ENCODE measurements at regions not wholly inside any gene's neighbourhood (a gene's known extent, or its start where the extent isn't known, plus 50 kb on each side); places are given as distances from the start of the nearest gene placed in this dataset.

DNA sequence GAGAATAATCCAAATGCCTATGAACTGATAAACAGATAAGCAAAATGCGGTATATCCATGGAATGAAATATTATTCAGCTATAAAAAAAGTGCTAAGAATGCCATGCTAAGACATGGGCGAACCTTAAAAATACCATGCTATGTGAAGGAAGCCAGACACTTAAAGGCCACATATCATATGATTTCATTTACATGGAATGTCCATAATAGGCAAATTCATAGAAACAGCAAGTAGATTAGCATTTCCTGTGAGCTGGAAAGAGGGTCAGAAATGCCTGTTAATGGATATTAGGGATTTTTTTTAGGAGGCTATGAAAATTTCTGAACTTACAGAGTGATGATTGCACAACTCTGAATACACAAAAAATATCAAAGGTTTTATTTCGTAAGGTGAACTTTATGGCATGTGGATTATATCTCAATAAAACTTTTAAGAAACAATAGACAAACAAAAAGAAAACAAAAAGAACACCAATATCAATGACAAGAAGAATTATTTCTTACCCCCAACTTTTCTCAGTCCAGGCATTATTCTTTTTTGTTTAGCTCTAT is 1207.7 kb downstream of the SUCLG1 start:
- no peak for TF ChIP-seq GATA2 (IDR thresholded peaks at IDR 0.05; ENCODE audit: low read depth, low read length)
- no peak for TF ChIP-seq GATA3 (IDR thresholded peaks at IDR 0.05; ENCODE audit: low read depth, low read length)

DNA sequence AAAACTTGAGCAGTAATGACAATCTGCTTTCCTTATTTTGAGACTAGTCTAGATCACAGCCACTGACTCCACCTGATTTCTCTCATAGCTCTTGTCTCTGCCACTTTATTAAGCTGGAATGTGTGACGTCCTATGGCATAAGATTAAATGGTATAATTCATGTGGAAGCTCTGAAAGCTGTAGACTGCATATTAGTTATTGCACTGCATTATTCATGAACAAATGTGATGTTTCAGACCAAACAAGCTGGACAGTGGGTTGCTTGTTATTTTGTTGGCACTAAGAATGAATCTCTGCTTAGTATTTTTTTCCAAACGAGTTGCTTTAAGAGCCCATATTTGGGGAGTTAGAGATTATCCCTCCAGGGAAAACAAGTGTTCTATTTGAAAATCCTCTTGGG is 1218.5 kb downstream of the SUCLG1 start:
- no peak for TF ChIP-seq GATA3 (IDR thresholded peaks at IDR 0.05; ENCODE audit: low read depth, low read length)
- no peak for TF ChIP-seq GATA2 (IDR thresholded peaks at IDR 0.05; ENCODE audit: low read depth, low read length)

DNA sequence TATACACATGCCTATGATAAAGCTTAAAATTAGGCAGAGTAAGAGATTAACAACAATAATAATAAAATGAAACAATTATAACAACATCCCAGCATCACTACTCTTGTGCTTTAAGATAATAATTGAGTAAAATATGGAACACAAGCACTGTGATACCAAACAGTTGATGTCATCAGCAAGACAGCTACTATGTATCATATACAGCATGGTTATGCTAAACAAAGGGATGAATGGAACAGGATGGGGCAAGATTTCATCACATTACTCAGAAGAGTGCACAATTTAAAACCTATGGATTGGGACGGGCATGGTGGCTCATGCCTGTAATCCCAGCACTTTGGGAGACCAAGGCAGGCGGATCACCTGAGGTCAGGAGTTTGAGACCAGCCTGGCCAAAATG is 1221.0 kb downstream of the SUCLG1 start:
- TF ChIP-seq GATA3 (IDR thresholded peaks at IDR 0.05; ENCODE audit: low read depth, low read length) (no peak), GATA2 (IDR thresholded peaks at IDR 0.05; ENCODE audit: low read depth, low read length) (no peak)

DNA sequence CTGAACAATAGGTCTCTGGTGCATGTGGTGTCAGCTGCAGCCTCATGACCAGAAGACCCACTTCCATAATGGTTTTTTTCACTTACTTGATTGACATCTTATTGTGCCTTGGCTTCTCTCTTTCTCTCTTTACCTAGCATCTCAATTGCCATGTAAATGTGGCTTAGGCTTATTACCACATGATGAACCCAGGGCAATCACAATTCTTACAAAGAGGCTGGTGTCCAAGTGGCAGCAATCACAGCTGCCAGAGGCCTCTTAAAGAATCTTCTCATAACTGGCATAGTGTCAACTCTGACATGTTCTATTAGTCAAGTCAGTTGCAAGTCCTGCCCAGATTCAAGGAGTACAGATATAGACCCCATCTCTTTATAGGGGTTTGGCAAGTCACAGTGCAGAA is 1224.8 kb downstream of the SUCLG1 start:
- TF ChIP-seq GATA2 (IDR thresholded peaks at IDR 0.05; ENCODE audit: low read depth, low read length) = no peak
- no peak for TF ChIP-seq GATA3 (IDR thresholded peaks at IDR 0.05; ENCODE audit: low read depth, low read length)

DNA sequence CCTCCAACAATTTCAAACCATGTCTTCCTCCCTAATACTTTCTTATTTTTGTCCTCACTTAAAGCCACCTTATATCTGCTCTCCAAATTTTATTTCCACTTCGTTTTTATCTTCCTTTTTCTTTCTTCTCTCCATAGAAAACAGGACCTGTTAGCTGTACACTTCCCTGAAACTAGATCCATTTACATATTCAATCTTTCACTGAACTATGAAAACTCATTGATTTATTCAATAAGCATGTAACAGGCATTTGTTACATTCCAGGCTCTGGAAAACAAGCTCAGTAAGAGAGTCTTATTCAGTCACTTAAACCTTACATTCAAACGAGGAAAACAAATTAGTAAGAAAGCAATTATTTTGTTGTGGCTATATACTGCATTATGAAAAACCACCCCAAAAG is 1225.3 kb downstream of the SUCLG1 start:
- no peak for TF ChIP-seq GATA3 (IDR thresholded peaks at IDR 0.05; ENCODE audit: low read depth, low read length)
- TF ChIP-seq GATA2 (IDR thresholded peaks at IDR 0.05; ENCODE audit: low read depth, low read length) = no peak

DNA sequence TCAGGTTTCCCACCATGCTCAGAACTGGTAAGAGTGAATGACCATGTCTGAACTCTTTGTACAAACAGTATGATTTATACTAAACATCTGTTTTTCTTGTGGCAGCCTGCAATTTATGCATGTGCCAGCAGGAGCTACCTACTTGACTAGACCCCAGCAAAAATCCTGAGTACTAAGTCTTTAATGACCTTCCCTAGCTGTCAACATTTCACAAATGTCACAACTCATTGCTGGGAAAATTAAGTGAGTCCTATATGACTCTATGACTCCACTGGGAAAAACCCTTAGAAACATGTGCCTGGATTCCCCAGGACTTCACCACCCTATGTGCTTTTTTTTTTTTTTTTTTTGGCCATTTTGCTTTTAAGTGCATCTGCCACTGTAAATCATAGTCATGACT is 1225.8 kb downstream of the SUCLG1 start:
- no peak for TF ChIP-seq GATA2 (IDR thresholded peaks at IDR 0.05; ENCODE audit: low read depth, low read length)
- TF ChIP-seq GATA3 (IDR thresholded peaks at IDR 0.05; ENCODE audit: low read depth, low read length) = no peak

DNA sequence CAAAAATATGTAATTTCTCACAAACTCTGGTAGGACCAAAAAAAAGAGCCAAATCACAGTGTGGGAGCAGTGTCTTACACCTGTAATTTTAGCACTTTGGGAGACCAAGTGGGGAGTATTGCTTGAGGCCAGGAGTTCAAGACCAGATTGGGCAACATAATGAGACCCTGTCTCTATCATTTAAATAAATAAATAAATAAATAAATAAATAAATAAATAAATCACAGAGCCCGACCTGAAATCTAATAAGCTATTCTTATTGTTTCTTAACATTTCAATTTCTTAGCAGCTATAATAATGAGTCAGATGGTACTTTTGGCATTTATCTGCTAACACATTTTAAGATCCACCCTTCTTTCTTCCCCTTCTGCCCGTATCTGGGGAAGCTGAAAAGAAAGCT is 1229.6 kb downstream of the SUCLG1 start:
- TF ChIP-seq GATA2 (IDR thresholded peaks at IDR 0.05; ENCODE audit: low read depth, low read length) = no peak

DNA sequence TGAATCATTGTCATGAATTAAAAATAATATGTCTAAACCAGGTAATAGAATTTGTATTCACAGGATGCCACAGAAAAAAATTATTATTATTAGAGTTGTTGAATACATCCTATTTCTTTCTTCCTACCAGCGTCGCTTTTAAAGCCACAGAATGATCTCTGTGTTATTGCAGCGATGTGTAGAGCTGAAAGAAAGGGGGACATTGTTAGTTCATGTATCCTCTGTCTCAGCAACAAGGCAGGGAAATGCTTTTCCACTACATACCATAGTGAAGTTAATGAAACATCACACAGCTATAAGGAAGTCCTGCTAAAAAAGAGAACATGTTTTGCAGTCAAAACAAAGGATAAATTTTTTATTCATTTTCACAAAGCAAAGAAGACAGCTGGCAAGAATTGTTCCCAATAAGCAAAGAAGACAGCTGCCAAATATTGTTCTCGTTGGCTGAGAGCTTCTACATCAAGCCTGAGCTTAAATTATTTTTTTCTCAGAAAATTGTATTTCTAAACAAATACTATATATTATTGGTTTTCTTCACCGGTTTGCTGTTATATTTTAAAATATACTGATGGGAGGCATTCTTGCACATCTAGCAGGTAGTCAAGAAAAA is 1234.4 kb downstream of the SUCLG1 start:
- TF ChIP-seq GATA2 (IDR thresholded peaks at IDR 0.05; ENCODE audit: low read depth, low read length) (no peak), GATA3 (IDR thresholded peaks at IDR 0.05; ENCODE audit: low read depth, low read length) (no peak)

DNA sequence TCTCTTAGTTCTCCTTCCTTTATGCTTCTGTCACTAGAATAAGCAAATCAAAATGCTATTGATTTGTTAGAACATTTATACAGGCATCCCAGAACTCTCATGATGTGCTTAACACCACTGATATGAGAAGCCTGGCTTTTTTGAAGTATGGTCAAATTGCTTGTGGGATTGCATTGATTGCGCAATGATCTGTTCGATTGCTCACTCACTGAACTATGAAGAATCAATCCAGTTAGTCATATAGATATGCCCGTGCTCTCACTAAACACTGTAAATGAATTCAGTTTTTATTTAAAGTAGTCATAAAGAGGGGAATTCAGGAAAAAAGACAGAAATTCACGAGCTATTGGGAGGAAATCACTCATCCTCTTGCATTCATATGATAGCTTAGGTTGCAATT is 1237.8 kb downstream of the SUCLG1 start:
- no peak for TF ChIP-seq GATA3 (IDR thresholded peaks at IDR 0.05; ENCODE audit: low read depth, low read length)
- no peak for TF ChIP-seq GATA2 (IDR thresholded peaks at IDR 0.05; ENCODE audit: low read depth, low read length)

DNA sequence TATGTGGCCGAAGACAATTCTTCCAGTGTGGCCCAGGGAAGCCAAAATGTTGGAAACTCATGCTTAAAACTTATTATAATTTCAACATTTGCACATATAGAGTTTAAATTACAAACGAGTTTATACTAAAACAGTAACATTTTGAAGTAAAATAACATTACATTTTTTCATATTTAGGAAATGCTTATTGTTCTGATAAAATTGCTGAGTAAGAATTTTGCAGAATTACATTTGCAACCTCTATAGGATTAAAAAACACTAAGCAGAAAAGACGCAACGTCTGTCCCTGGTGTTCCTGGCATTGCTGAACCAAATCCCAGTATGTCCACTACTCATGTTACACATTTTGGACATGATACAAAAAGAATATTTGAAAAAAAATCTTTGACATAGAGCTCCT is 1241.2 kb downstream of the SUCLG1 start:
- TF ChIP-seq GATA3 (IDR thresholded peaks at IDR 0.05; ENCODE audit: low read depth, low read length) = no peak
- TF ChIP-seq GATA2 (IDR thresholded peaks at IDR 0.05; ENCODE audit: low read depth, low read length) = no peak

DNA sequence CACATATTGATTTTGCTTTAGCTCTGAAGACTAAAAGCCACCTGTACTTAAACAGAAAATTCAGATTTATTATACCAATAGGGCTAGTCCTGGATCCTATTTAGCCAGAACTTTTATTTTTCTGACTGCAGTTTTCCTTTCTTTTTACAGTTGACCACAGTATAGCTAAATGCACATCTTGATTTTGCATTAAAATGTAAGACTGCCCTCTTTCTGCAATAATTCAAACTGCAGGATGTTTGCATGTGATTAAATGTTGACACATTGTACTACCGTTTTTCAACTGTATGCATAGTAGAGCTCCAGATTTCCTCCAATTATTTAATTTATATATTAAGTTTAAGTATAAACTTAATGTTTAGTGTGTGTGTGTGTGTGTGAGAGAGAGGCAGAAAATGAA is 1262.9 kb downstream of the SUCLG1 start:
- TF ChIP-seq GATA2 (IDR thresholded peaks at IDR 0.05; ENCODE audit: low read depth, low read length) = no peak
- no peak for TF ChIP-seq GATA3 (IDR thresholded peaks at IDR 0.05; ENCODE audit: low read depth, low read length)

DNA sequence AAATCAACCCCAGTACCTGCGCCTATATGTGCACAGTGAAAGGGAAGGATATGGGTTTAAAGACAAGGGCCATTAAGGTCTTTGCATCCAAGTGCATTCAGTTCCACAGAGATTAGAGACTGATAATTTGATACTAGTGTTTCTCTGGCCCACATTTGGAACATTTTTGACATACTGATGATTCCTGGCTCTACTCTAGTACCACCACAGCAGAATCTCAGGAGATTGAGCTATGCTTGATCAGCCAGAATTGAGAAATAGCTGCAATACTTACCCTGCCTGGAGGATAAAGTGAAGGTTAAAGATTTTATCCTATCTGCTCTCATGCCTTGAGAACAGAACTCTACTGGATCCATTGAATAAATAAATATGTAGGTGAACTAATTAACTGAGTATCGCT is 1267.8 kb downstream of the SUCLG1 start:
- TF ChIP-seq GATA3 (IDR thresholded peaks at IDR 0.05; ENCODE audit: low read depth, low read length) (no peak), GATA2 (IDR thresholded peaks at IDR 0.05; ENCODE audit: low read depth, low read length) (no peak)

DNA sequence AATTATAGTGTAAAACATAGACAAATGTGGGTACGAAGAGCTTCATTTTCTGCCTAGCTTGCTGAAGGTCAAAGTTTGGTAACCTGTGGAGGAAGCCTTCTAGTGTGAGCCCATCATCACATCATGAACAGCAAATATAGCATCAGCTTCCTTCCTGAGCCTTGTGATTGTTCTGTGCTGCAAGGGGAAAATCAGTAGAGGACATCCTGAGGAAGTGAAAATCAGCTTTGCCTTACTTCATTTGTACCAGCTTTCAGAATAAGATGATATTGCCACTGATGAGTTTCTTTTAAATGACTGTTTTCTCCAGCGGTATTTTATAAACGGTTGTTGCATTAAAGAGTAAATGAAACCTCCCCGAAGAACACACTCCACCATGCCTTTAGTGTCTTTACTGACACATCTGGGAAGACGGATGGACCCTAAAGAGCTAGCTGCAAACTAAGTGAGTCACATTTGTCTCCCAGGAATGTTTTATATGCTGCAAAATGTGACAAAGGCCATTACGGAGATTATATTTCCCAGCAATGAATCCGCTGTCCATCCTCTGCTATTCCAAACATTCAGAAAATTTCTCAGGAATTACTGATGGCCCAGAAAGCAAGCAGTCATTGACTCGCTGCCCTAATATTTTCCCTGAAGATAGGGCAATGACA is 1272.8 kb downstream of the SUCLG1 start:
- TF ChIP-seq GATA3 (IDR thresholded peaks at IDR 0.05; ENCODE audit: low read depth, low read length) = no peak
- no peak for TF ChIP-seq GATA2 (IDR thresholded peaks at IDR 0.05; ENCODE audit: low read depth, low read length)

DNA sequence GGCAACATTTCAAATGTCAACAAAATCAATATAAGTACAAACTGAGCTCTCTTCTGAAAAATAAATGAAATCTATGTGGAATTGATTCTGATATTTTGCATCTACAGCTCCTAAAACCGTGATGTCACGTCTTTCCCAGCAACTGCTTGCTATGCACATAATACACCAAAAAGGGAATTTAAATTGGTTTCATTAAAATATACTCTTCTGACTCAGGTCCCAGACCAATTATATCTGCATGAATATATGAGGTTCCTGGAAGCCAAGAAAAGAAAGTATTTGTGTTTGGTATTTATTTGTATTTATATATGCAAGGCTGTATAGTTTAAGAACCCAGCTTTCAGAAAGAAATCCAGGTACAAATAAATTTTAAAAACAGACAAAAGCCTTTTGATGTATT is 1282.5 kb downstream of the SUCLG1 start:
- TF ChIP-seq GATA3 (IDR thresholded peaks at IDR 0.05; ENCODE audit: low read depth, low read length) = no peak
- TF ChIP-seq GATA2 (IDR thresholded peaks at IDR 0.05; ENCODE audit: low read depth, low read length) = no peak

DNA sequence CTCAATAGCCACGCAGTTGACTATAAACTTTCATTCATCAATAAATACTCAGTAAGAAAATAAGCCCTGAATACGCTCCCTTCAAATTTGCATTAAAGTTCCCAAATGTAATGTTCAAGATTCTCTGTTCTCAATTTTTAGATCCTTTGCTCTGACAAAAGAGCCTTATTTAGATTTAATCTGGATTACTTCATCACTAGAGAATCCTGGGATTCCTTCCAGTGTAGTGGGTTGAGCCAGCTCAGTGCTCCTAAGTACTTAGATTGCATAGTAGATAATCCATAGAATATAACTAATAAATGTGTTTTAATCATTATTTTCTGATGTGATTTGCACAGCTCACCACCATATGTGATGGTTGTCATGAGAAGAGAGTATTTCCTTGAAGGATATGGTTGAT is 1286.2 kb downstream of the SUCLG1 start:
- no peak for TF ChIP-seq GATA2 (IDR thresholded peaks at IDR 0.05; ENCODE audit: low read depth, low read length)
- no peak for TF ChIP-seq GATA3 (IDR thresholded peaks at IDR 0.05; ENCODE audit: low read depth, low read length)

All from SH-SY5Y (cell line).